HFF-Myc (cell line): ENCODE measurements at regions not wholly inside any gene's neighbourhood (a gene's known extent, or its start where the extent isn't known, plus 50 kb on each side); places are given as distances from the start of the nearest gene placed in this dataset.

Experiments used
- DNase-seq: peaks from one replicate; pipeline ENCODE4 v3.0.0-alpha.2; 2011; ENCODE audit warnings: low read depth; ENCODE audit errors: extremely low read depth
- H3K4me3 ChIP-seq: replicated peaks from 2 replicates; pipeline ENCODE4 v1.5.1; 2011; ENCODE audit warnings: low read depth, mild to moderate bottlenecking, control low read depth, low read length
- CTCF ChIP-seq: IDR thresholded peaks from 2 replicates; pipeline ENCODE4 v1.5.1; 2012; ENCODE audit warnings: mild to moderate bottlenecking, low read depth, low read length, control low read depth; ENCODE audit errors: missing control alignments

DNA sequence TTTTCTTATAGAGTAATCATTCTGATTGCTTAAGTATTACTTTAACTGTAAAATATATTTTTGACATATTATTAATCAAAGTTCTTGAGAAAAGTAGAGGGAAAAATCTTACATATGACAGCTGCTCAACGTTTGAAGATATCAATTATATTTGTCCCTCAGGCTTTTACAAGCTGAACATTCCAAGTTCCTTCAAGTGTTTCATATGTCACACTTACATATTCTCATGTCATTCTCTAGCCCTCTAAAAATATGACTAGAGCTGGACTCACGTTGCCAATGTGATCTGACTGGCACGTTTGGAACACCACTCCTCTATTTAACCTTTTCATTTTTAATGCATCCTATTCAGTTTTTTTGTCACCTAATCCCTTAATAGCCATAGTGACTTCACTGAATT, 492.9 kb downstream of the PCDH18 start:
- TF ChIP-seq CTCF, result no peak
- no peak overlapping the region for H3K4me3 ChIP-seq
- DNase-seq, result no peak

DNA sequence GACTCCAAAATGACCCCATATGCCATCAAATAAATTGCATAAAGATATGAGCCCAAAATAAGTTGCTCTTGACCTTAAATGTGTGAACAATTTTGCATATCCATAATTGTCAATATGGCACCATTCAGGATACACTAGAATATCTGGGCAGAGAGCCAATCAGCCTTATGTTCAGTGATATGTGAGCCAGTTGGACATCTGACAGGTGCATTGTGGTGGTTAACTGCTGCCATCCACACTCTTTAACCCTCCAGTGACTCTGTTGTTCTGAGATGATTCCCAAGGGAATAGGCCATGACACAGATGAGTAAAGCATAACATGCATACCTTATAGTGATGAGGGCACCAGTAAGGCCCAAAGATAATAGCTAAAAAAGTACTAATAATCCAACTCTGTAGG, 500.1 kb downstream of the PCDH18 start:
- no peak overlapping the region for H3K4me3 ChIP-seq
- no peak for DNase-seq
- TF ChIP-seq CTCF, result no peak

DNA sequence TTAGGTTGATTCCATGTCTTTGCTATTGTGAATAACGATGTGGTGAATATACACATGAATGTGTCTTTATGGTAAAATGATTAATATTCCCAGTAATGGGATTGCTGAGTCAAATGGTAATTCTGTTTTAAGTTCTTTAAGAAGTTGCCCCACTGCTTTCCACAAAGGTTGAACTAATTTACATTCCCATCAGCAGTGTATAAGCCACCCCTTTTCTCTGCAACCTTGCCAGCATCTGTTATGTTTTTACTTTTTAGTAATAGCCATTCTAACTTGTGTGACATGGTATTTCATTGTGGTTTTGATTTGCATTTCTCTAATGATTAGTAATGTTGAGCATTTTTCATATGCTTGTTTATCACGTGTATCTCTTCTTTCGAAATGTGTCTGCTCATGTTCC, 503.3 kb downstream of the PCDH18 start:
- H3K4me3 ChIP-seq, result no peak overlapping the region
- DNase-seq, result no peak
- no peak for TF ChIP-seq CTCF

GRCh38 chr4:137025484-137026059, 506.7 kb downstream of the PCDH18 start:
- no peak for DNase-seq
- no peak for TF ChIP-seq CTCF
- no peak overlapping the region for H3K4me3 ChIP-seq

- TF ChIP-seq CTCF, result no peak
- no peak for DNase-seq
Observed at GRCh38 chr4:137015426-137016409, 516.6 kb downstream of the PCDH18 start.

DNA sequence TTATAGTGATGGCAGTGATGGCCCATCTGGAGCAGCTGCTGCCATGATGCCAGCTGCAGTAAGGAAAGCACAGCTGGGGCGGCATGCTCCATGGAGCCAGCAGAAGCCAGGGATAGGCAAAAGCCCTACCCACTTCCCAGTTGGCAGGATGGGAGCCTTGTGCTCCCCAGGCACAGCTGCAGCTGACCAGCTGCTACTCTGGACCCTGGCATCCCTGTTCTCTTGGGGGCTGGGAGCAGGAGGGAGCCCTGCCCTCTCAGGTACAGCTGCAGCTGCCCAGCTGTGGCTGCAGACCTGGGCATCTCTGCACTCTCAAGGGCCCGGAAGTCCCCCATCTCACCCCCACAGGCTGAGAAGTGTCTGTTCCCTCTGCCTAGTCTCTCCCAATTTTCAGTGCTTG, 531.9 kb downstream of the PCDH18 start:
- DNase-seq, result no peak
- H3K4me3 ChIP-seq, result no peak overlapping the region
- TF ChIP-seq CTCF, result no peak

More at GRCh38 chr4:137015426-137016409, 516.6 kb downstream of the PCDH18 start:
- H3K4me3 ChIP-seq, result no peak overlapping the region

DNA sequence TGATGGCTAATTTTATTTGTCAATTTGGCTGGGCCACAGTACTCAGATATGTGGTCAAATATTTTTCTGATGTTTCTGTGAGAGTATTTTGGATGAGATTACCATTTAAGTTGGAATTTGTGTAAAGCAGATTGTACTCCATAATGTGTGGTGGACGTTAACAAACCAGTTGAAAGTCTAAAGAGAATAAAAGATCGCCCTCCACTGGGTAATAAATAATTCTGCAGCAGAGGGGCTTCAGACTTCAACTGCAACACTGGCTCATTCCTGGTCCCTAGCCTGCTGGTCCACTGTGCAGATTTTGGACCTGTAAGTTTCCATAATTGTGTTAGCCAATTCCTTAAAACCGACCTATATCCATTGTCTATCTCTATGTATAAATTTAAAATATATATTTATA, 540.3 kb downstream of the PCDH18 start:
- TF ChIP-seq CTCF, result no peak
- no peak overlapping the region for H3K4me3 ChIP-seq
- DNase-seq, result no peak
